ENCODE measurements at regions not wholly inside any gene's neighbourhood (a gene's known extent, or its start where the extent isn't known, plus 50 kb on each side); places are given as distances from the start of the nearest gene placed in this dataset.

DNA sequence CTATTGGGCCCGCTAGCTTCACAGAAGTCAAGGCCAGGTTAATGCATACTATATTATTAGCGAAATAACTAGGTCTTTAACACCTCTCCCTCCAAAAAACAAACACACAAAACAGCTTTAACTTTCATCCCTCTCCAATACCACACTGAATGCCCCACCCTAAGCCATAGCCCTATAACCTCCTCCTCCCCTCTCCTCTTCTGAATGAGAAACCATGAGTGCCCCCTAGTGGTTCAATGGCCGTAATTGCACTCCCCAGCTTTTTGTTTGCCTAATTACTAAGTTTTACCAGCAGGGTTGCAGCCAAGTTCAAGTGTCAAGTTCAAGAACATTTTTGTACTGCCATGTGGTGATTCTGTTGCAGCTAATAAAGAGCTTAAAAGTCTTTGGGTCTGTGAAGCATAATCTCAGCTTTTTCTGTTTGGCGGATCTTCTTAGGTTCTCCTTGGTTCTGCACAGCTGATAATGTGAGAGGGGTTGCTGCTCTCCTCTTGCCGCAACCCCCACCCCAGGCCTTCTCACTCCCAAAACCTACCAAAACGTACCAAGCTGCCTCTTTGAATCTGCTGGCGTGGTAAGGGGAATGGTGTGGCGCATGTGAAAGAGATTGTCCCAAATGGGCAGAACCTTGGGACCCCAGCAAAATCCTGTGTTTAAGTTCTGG is 57.9 kb downstream of the RPL22L1 start (continued):
- TF ChIP-seq RAD21 (CRISPR knock-in tag; conservative IDR thresholded peaks at IDR 0.05 in 1 of 2, IDR thresholded peaks at IDR 0.05 in 1 of 2) (peak; percentile 97 to 98), NELFE (IDR thresholded peaks at IDR 0.05; ENCODE audit: insufficient read depth, insufficient read length) (no peak), ZNF140 (CRISPR knock-in tag; IDR thresholded peaks at IDR 0.05) (no peak), STAT5B (CRISPR knock-in tag; IDR thresholded peaks at IDR 0.05) (no peak), EP400 (IDR thresholded peaks at IDR 0.05) (0 out of 2 replicates have a peak, but pooled peaks have one; percentile 33), HDAC6 (IDR thresholded peaks at IDR 0.05; ENCODE audit: low read depth, low read length) (no peak), ZNF282 (CRISPR knock-in tag; IDR thresholded peaks at IDR 0.05) (no peak)
- TF ChIP-seq, protein P1, sequence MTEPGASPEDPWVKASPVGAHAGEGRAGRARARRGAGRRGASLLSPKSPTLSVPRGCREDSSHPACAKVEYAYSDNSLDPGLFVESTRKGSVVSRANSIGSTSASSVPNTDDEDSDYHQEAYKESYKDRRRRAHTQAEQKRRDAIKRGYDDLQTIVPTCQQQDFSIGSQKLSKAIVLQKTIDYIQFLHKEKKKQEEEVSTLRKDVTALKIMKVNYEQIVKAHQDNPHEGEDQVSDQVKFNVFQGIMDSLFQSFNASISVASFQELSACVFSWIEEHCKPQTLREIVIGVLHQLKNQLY (CRISPR knock-in tag; conservative IDR thresholded peaks at IDR 0.05), result no peak
- TF ChIP-seq, protein P2, sequence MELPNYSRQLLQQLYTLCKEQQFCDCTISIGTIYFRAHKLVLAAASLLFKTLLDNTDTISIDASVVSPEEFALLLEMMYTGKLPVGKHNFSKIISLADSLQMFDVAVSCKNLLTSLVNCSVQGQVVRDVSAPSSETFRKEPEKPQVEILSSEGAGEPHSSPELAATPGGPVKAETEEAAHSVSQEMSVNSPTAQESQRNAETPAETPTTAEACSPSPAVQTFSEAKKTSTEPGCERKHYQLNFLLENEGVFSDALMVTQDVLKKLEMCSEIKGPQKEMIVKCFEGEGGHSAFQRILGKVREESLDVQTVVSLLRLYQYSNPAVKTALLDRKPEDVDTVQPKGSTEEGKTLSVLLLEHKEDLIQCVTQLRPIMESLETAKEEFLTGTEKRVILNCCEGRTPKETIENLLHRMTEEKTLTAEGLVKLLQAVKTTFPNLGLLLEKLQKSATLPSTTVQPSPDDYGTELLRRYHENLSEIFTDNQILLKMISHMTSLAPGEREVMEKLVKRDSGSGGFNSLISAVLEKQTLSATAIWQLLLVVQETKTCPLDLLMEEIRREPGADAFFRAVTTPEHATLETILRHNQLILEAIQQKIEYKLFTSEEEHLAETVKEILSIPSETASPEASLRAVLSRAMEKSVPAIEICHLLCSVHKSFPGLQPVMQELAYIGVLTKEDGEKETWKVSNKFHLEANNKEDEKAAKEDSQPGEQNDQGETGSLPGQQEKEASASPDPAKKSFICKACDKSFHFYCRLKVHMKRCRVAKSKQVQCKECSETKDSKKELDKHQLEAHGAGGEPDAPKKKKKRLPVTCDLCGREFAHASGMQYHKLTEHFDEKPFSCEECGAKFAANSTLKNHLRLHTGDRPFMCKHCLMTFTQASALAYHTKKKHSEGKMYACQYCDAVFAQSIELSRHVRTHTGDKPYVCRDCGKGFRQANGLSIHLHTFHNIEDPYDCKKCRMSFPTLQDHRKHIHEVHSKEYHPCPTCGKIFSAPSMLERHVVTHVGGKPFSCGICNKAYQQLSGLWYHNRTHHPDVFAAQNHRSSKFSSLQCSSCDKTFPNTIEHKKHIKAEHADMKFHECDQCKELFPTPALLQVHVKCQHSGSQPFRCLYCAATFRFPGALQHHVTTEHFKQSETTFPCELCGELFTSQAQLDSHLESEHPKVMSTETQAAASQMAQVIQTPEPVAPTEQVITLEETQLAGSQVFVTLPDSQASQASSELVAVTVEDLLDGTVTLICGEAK (IDR thresholded peaks at IDR 0.05), result no peak
- TF ChIP-seq, protein P2 (CRISPR knock-in tag; IDR thresholded peaks at IDR 0.05), result no peak
- TF ChIP-seq, protein P3, sequence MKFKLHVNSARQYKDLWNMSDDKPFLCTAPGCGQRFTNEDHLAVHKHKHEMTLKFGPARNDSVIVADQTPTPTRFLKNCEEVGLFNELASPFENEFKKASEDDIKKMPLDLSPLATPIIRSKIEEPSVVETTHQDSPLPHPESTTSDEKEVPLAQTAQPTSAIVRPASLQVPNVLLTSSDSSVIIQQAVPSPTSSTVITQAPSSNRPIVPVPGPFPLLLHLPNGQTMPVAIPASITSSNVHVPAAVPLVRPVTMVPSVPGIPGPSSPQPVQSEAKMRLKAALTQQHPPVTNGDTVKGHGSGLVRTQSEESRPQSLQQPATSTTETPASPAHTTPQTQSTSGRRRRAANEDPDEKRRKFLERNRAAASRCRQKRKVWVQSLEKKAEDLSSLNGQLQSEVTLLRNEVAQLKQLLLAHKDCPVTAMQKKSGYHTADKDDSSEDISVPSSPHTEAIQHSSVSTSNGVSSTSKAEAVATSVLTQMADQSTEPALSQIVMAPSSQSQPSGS (CRISPR knock-in tag; IDR thresholded peaks at IDR 0.05), result no peak
- TF ChIP-seq, protein P4, sequence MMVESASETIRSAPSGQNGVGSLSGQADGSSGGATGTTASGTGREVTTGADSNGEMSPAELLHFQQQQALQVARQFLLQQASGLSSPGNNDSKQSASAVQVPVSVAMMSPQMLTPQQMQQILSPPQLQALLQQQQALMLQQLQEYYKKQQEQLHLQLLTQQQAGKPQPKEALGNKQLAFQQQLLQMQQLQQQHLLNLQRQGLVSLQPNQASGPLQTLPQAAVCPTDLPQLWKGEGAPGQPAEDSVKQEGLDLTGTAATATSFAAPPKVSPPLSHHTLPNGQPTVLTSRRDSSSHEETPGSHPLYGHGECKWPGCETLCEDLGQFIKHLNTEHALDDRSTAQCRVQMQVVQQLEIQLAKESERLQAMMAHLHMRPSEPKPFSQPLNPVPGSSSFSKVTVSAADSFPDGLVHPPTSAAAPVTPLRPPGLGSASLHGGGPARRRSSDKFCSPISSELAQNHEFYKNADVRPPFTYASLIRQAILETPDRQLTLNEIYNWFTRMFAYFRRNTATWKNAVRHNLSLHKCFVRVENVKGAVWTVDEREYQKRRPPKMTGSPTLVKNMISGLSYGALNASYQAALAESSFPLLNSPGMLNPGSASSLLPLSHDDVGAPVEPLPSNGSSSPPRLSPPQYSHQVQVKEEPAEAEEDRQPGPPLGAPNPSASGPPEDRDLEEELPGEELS (CRISPR knock-in tag; IDR thresholded peaks at IDR 0.05; ENCODE audit: borderline replicate concordance), result no peak
- TF ChIP-seq, protein P5, sequence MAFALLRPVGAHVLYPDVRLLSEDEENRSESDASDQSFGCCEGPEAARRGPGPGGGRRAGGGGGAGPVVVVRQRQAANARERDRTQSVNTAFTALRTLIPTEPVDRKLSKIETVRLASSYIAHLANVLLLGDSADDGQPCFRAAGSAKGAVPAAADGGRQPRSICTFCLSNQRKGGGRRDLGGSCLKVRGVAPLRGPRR (CRISPR knock-in tag; IDR thresholded peaks at IDR 0.05), result 0 out of 2 replicates have a peak, but pooled peaks have one; percentile 35

Measured in K562 (cell line).